ENCODE measurements at regions not wholly inside any gene's neighbourhood (a gene's known extent, or its start where the extent isn't known, plus 50 kb on each side); places are given as distances from the start of the nearest gene placed in this dataset.
A peak's percentile ranks its signal among the peaks of the same experiment; 100 is the strongest.

DNA sequence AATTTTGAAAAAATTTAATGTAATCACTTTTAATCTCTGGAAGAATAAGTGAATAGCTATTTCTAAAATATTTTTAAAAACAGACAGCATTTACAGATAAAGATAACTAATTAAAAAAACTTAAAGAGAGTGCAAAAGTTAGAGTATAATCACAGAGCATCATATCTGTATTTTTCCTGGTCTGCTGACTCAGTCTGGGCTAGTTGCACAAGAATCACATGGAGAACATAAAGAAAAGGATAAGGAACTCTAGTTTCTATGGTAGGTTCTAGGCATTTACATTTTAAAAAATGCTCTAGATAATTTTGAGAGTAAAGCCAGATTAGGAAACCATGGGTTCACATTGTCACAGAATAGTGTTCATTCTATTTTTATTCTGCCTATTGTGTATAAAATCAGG is 347.4 kb downstream of the PSAT1 start:
- FAIRE-seq, result no peak
- H3K27ac ChIP-seq, result no peak overlapping the region
- H3K9me3 ChIP-seq, result no peaks in the 10 kb centered on the region
- intact Hi-C loops (cut with DNase I), result no loop called here
- H3K36me3 ChIP-seq, result no peaks in the 10 kb centered on the region
- no peak for DNase-seq
- ATAC-seq, result no peak
- no peaks in the 10 kb centered on the region for H3K4me1 ChIP-seq
- H3K27me3 ChIP-seq, result no peaks in the 10 kb centered on the region
- no peak overlapping the region for H3K4me3 ChIP-seq
- no peak for TF ChIP-seq CTCF (IDR thresholded peaks at IDR 0.05)

- DNase-seq (no peak), FAIRE-seq (no peak), ATAC-seq (no peak)
- no peaks in the 10 kb centered on the region for H3K4me1 ChIP-seq
- intact Hi-C loops (cut with DNase I), result no loop called here
- no peaks in the 10 kb centered on the region for H3K9me3 ChIP-seq
- no peak overlapping the region for H3K27ac ChIP-seq
- no peak for TF ChIP-seq CTCF (IDR thresholded peaks at IDR 0.05)
- H3K27me3 ChIP-seq, result no peaks in the 10 kb centered on the region
- no peaks in the 10 kb centered on the region for H3K36me3 ChIP-seq
- 58 to 89% methylated on average over 1 of the region's 1 CpG for WGBS, 2 donors
- no peak overlapping the region for H3K4me3 ChIP-seq
Observed at GRCh38 chr9:78654324-78654723, 357.4 kb downstream of the PSAT1 start.

GRCh38 chr9:78663369-78663768 is 366.4 kb downstream of the PSAT1 start:
- Histone ChIP-seq H3K27ac (no peak overlapping the region), H3K27me3 (no peaks in the 10 kb centered on the region), H3K4me3 (no peak overlapping the region), H3K9me3 (no peaks in the 10 kb centered on the region), H3K36me3 (no peaks in the 10 kb centered on the region), H3K4me1 (no peaks in the 10 kb centered on the region)
- TF ChIP-seq CTCF (IDR thresholded peaks at IDR 0.05), result no peak
- DNase-seq (no peak), FAIRE-seq (no peak), ATAC-seq (peak in 2 of 4 donors; percentile 30 to 54)
- intact Hi-C loops (cut with DNase I), result no loop called here
- WGBS, 2 donors, result 74 to 80% methylated on average over 3 of the region's 3 CpGs

GRCh38 chr9:78664370-78664769 is 367.4 kb downstream of the PSAT1 start:
- intact Hi-C loops (cut with DNase I), result no loop called here
- 89 to 92% methylated on average over 2 of the region's 2 CpGs for WGBS, 2 donors
- no peak for FAIRE-seq

More at GRCh38 chr9:78664370-78664769, 367.4 kb downstream of the PSAT1 start:
- H3K27me3 ChIP-seq, result no peaks in the 10 kb centered on the region
- no peak overlapping the region for H3K4me3 ChIP-seq
- ATAC-seq (no peak), DNase-seq (no peak)
- no peak for TF ChIP-seq CTCF (IDR thresholded peaks at IDR 0.05)
- H3K36me3 ChIP-seq, result no peaks in the 10 kb centered on the region
- H3K4me1 ChIP-seq, result no peaks in the 10 kb centered on the region
- no peak overlapping the region for H3K27ac ChIP-seq
- H3K9me3 ChIP-seq, result no peaks in the 10 kb centered on the region

Data from pancreas (tissue), 10 donors.